Hematopoietic multipotent progenitor cell treated with erythropoietin and hydrocortisone succinate and interleukin-3 and kit ligand, for 15 days (in vitro differentiated cells): ENCODE measurements at regions not wholly inside any gene's neighbourhood (a gene's known extent, or its start where the extent isn't known, plus 50 kb on each side); places are given as distances from the start of the nearest gene placed in this dataset.

Source experiments
- DNase-seq: peaks from one replicate; pipeline ENCODE4 v3.0.0-alpha.2; 2015; ENCODE audit warnings: low spot score

DNA sequence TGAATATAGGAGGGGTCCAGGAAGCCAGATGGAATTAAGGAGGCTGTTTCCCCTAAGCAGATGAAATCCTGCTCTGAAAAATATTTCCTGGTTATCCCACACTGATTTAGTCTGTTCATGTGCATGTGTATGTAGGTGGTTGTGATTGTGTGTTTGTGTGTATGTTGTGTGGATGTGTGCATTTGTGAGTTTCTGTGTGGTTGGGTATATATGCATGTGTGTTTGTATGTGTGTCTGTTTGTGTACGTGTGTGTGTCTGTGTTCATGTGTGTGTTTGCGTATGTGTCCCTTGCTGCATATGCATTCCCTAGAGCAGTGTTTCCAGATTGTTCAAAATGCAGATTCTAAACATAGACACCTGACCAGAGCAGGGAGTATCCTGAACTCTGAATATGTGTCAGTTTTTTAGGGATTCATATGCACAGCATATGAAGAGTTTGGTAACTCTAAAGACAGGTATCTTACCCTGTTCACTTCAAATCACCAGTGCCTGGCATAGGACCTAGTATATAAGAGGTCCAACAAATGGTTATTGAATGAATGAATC is 239.8 kb downstream of the MAFB start:
- DNase-seq: no peak

- no peak for DNase-seq
These were observed 242.1 kb downstream of the MAFB start for GRCh38 chr20:40446888-40447287.

GRCh38 chr20:40444516-40444915 is 244.5 kb downstream of the MAFB start:
- no peak for DNase-seq

DNA sequence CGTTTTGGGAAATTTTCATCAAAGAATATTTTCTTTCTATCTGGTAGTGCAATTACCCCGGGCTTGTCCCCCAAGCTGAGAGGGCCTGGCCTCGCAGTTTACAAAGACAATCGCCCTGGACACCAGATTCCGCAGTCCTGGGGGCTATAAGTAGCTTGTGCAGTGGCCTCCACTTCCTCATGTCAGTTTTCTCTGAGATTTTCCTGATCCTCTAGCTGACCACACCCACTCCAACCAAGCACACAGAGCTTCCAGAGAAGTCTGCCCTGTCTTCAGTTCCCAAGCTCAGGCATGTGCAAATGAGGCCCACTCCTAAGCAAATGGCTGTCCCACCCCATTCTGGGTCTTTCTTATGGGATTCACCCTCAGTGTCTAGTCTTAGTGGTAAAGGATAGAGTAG is 245.3 kb downstream of the MAFB start:
- no peak for DNase-seq

GRCh38 chr20:40442181-40442963 is 246.7 kb downstream of the MAFB start:
- DNase-seq: no peak

GRCh38 chr20:40441771-40442170 is 247.3 kb downstream of the MAFB start:
- DNase-seq: no peak

DNA sequence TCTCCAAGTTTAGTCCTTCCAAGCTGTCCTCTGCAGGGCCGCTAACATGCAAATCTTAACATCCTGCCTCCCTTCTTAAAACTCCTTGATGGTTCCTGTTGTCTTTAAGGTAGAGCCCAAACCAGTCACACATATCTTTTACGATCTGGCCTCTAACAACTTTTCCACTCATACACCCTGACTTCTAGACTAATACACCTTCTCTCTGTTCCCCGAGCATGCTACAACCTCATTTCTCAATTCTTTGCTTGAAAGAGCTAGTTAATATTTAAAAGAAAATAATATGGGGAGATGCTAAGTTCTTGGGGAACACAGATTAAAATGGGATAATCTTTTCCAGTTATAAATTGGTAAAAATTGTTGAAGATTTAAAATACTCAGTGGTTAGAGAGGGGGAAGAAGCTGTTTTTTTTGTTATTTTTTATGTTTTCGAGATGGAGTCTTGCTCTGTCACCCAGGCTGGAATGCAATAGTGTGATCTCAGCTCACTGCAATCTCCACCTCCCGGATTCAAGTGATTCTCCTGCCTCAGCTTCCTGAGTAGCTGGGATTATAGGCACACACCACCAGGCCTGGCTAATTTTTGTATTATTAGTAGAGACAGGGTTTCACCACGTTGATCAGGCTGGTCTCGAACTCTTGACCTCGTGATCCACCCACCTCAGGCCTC is 250.7 kb downstream of the MAFB start:
- DNase-seq: no peak

GRCh38 chr20:40436011-40436410 is 253.0 kb downstream of the MAFB start:
- DNase-seq: no peak

DNA sequence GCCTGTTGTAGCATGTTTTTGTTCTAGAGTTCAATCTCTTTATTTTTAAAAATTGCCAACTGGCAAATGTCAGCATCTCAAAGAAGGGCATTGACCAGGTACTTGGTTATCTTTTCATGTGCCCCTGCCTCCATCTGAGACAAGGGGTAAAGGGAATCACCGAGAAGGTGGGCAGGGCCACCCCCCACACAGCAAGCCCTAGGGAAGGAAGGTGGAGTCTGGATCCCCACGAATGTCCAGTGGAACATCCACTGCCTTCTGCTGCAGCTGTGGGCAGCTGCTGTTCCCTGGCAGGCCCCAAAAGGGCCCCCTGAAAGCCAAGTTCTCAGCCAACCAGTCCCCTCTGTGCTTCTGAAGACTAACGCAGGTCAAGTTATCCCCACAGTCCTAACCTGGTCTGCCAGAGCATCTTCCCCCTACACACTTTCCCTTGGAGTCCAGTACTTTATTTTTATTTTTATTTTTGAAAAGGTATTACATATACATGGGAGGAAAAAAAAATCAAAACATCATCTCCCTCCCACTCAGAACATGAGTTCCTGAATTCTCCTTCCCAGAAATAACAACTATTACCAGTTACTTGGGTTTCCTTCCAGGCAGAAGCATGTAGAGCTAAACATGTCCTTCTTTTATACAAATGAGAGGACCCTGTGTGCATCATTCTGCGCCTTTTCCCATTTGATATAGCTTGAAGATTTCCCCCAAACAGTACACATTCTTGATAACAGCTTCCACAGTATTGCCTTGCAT is 253.7 kb downstream of the MAFB start:
- DNase-seq: no peak

- DNase-seq: no peak
These were observed 254.9 kb downstream of the MAFB start for GRCh38 chr20:40434122-40434521.

DNA sequence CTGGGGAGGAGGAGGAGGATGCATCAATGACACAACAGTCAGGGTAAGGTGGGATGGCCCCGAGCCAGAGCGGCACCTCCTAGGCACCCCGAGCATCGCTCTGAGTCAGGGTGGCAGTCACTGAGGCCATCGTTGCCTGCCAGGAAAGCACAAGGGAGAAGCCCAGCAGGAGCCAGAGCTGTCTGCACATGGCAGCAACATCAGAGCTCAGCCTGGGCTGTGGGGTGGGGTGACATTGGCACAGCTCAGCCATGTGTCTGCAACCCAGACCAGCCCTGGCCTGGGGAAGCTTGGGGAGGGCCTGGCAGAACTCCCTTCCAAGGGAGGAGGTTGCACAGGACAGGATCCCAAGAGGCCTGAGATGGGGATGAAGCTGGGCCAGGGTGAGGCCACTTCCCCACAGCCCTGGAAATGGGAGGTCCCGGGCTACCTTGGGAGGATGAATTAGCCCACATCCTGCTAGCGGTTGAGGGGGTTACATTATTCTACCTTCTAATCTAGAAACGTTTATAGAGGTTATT is 255.6 kb downstream of the MAFB start:
- DNase-seq: no peak

- DNase-seq: no peak
These were observed 257.4 kb downstream of the MAFB start for GRCh38 chr20:40431611-40432010.

GRCh38 chr20:40431112-40431511 is 257.9 kb downstream of the MAFB start:
- no peak for DNase-seq

- no peak for DNase-seq
These were observed 262.0 kb downstream of the MAFB start for GRCh38 chr20:40427026-40427425.

DNA sequence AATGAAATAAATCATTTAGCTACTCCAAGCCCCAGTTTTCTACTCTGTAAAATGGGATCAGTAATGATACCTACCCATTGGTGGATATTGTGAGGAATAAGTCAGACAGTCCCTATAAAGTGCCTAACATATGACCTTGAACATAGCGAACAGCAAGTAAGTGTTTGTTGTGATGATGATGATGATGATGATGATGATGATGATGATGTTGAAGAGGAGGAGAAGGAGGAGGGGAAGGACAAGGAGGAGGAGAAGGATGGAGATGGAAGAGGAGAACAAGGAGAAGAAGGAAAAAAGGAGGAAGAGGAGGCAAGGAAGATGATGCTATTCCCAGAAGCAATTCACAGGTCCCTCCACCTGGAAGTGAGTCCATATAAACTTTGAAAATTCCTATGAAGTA is 264.3 kb downstream of the MAFB start:
- no peak for DNase-seq

GRCh38 chr20:40422656-40423055 is 266.4 kb downstream of the MAFB start:
- DNase-seq: no peak

- no peak for DNase-seq
These were observed 272.8 kb downstream of the MAFB start for GRCh38 chr20:40416274-40416673.

DNA sequence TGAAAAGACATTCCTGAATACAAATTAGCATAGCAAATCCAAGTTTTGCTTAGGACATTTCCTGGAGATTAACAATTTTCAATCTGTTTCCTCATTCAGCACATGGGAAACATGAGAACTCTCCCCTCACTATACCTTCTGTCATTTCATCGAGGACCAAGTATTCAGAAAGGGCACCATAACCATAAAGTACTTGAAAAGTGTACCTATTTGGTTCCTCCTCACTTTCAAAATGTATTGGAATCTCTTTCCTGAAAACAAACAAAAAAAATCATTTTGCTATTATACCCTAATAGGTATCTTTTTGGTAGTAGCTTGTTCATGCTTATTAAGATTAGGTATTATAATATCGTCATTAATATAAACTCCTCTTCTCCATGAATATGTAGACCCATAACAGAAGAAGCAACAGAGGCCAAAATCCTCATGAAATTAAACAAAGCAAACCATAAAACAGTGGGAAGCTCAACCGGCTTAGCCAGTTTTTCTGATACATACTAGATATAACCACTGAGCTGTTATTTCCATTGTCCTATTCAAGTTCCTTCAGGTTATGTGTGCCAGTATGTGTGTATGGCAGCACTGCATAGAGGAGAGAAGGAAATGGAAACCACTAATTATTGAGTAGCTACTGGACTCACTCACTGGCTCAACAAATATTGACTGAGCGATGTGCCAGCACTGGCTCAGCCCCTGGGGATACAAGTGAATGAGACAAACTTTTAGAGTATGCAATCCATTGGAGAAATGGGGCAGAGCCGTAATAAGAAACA is 274.0 kb downstream of the MAFB start:
- DNase-seq: no peak

- DNase-seq: no peak
These were observed 279.0 kb downstream of the MAFB start for GRCh38 chr20:40410028-40410427.

GRCh38 chr20:40397467-40397866 is 291.6 kb downstream of the MAFB start:
- no peak for DNase-seq

GRCh38 chr20:40393197-40394079 is 295.6 kb downstream of the MAFB start:
- no peak for DNase-seq
